ENCODE measurements at regions not wholly inside any gene's neighbourhood (a gene's known extent, or its start where the extent isn't known, plus 50 kb on each side); places are given as distances from the start of the nearest gene placed in this dataset.

DNA sequence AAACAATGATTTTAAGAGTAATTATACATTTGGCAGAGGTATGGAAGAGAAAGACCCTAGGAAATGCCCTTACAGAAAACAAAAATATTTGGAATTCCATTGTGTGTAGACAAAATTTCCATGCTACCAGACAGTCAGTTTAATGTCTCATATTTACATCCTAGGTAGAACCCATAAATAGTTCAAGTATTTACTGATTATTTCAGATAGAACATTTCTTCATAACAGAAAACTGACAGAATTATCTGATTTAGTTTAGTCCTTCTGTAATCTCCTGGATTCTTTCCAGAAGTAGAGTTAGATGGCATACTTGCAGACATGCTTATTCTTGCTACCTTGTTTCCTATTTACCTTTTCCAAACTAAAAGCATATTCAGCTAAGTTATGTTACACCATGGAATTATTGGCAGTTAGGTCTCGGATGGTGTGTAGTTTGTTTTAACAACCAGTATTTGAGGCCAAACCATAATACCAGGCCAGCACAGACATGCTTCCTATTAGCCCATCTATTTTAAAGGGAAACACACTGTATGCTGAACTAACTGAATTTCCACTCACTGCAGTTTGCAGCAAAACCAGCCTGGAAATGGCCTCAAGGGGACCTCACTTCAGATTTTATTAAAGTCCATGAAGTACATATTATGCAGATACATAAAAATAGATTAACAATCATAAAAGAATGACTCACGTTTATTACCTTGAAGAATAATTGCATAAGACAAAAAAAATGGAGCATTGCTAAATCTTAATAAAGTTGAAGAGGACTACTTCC lies 126.6 kb upstream of the LRIG3 start:
- TF ChIP-seq, protein P1, sequence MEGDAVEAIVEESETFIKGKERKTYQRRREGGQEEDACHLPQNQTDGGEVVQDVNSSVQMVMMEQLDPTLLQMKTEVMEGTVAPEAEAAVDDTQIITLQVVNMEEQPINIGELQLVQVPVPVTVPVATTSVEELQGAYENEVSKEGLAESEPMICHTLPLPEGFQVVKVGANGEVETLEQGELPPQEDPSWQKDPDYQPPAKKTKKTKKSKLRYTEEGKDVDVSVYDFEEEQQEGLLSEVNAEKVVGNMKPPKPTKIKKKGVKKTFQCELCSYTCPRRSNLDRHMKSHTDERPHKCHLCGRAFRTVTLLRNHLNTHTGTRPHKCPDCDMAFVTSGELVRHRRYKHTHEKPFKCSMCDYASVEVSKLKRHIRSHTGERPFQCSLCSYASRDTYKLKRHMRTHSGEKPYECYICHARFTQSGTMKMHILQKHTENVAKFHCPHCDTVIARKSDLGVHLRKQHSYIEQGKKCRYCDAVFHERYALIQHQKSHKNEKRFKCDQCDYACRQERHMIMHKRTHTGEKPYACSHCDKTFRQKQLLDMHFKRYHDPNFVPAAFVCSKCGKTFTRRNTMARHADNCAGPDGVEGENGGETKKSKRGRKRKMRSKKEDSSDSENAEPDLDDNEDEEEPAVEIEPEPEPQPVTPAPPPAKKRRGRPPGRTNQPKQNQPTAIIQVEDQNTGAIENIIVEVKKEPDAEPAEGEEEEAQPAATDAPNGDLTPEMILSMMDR (IDR thresholded peaks at IDR 0.05; ENCODE audit: low read length) = no peak
- TF ChIP-seq EZH2 (IDR thresholded peaks at IDR 0.05; ENCODE audit: borderline replicate concordance, low read length) = no peak
- H3K79me2 ChIP-seq (ENCODE audit: insufficient read depth, low read length) = no peaks in the 10 kb centered on the region
- no peaks in the 10 kb centered on the region for H3F3A ChIP-seq (ENCODE audit: insufficient read depth, low read length)
- no peak overlapping the region for H3K4me3 ChIP-seq (ENCODE audit: low read depth, low read length, poor library complexity, severe bottlenecking)
- no peak overlapping the region for H3K9ac ChIP-seq (ENCODE audit: low read length)
- no peaks in the 10 kb centered on the region for H3K9me3 ChIP-seq (ENCODE audit: low read length)
- H3K27ac ChIP-seq (ENCODE audit: low read depth, low read length, poor library complexity, severe bottlenecking) = no peak overlapping the region
- H4K20me1 ChIP-seq (ENCODE audit: insufficient read depth, low read length) = no peaks in the 10 kb centered on the region
- no peaks in the 10 kb centered on the region for H3K4me1 ChIP-seq (ENCODE audit: insufficient read depth, low read length, severe bottlenecking)
- no peak overlapping the region for H2AFZ ChIP-seq (ENCODE audit: low read length)
- H3K27me3 ChIP-seq (ENCODE audit: insufficient read depth, low read length) = no peaks in the 10 kb centered on the region
- H3K9me2 ChIP-seq (ENCODE audit: low read depth, low read length) = no peaks in the 10 kb centered on the region
- no peak overlapping the region for H3K4me2 ChIP-seq (ENCODE audit: low read length)
- no peaks in the 10 kb centered on the region for H3K36me3 ChIP-seq (ENCODE audit: insufficient read depth, low read length)

DNA sequence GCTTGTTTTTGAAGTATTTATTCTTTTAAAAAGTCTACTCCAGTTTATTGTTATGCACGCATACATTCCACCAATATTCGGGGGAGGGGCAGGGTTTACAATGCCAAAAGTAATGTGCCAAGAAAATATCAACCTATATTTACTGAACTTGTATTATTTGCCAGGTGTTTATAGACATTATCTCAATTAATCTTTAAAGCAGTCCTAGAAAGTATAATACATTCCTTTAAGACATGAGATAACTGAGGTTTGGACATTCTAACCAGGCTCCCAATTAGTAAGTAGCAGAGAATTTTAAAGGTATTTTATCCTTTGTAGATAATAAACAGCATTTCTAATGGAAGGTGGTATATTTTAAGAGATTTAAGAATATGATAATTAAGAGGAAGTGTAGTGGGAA lies 124.5 kb upstream of the LRIG3 start:
- no peak overlapping the region for H3K9ac ChIP-seq (ENCODE audit: low read length)
- no peaks in the 10 kb centered on the region for H3K4me1 ChIP-seq (ENCODE audit: insufficient read depth, low read length, severe bottlenecking)
- H3F3A ChIP-seq (ENCODE audit: insufficient read depth, low read length) = no peaks in the 10 kb centered on the region
- no peaks in the 10 kb centered on the region for H3K9me2 ChIP-seq (ENCODE audit: low read depth, low read length)
- H3K9me3 ChIP-seq (ENCODE audit: low read length) = no peaks in the 10 kb centered on the region
- H3K36me3 ChIP-seq (ENCODE audit: insufficient read depth, low read length) = no peaks in the 10 kb centered on the region
- no peak overlapping the region for H3K4me2 ChIP-seq (ENCODE audit: low read length)
- no peak overlapping the region for H3K4me3 ChIP-seq (ENCODE audit: low read depth, low read length, poor library complexity, severe bottlenecking)
- H4K20me1 ChIP-seq (ENCODE audit: insufficient read depth, low read length) = no peaks in the 10 kb centered on the region
- no peak overlapping the region for H2AFZ ChIP-seq (ENCODE audit: low read length)
- TF ChIP-seq, protein P1 (IDR thresholded peaks at IDR 0.05; ENCODE audit: low read length) = no peak
- no peak for TF ChIP-seq EZH2 (IDR thresholded peaks at IDR 0.05; ENCODE audit: borderline replicate concordance, low read length)
- no peaks in the 10 kb centered on the region for H3K27me3 ChIP-seq (ENCODE audit: insufficient read depth, low read length)
- H3K27ac ChIP-seq (ENCODE audit: low read depth, low read length, poor library complexity, severe bottlenecking) = no peak overlapping the region
- H3K79me2 ChIP-seq (ENCODE audit: insufficient read depth, low read length) = no peaks in the 10 kb centered on the region

DNA sequence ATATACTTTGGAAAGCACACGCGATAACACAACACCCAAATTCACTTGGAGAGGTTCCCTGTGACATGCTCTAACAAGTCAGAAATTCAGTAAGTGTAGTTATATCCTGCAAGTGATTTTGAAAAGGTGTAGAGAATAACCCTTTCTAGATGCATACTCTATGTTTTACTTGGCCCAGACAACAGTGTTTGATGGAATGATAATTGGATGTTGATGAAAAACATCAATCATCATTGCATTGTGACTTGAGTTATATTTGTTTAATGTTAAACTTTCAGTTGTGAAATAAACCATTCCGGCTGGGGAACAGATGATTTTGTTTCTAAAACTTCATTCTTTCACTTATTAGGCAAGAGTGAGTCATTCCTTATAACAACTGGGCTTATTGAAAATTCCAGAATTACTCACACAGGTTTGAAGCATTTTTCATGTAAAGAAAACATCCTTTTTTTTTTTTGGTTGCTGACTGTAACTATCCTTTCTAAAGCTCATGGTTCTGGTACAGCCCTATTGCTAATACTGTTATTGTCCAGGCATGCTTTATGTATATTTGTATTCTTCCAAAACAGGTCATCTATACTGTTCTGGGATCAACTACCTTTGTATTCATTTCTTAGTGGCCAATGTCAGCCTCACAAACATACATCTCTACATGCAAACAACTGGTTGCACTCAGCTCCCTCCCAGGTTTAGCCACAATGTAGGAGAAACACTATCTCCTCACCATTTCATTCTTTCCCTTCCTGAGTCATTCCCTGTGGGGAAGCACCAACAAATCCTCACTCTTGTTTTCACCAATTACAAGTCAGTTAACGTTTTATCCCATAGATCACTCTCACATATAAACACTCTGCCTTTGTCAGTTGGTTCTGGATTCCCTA lies 121.2 kb upstream of the LRIG3 start:
- no peaks in the 10 kb centered on the region for H3K36me3 ChIP-seq (ENCODE audit: insufficient read depth, low read length)
- H3K9me2 ChIP-seq (ENCODE audit: low read depth, low read length) = no peaks in the 10 kb centered on the region
- no peak for TF ChIP-seq EZH2 (IDR thresholded peaks at IDR 0.05; ENCODE audit: borderline replicate concordance, low read length)
- TF ChIP-seq, protein P1 (IDR thresholded peaks at IDR 0.05; ENCODE audit: low read length) = no peak
- H3K4me2 ChIP-seq (ENCODE audit: low read length) = no peak overlapping the region
- H3K27ac ChIP-seq (ENCODE audit: low read depth, low read length, poor library complexity, severe bottlenecking) = no peak overlapping the region
- no peaks in the 10 kb centered on the region for H3K27me3 ChIP-seq (ENCODE audit: insufficient read depth, low read length)
- no peak overlapping the region for H2AFZ ChIP-seq (ENCODE audit: low read length)
- no peaks in the 10 kb centered on the region for H3F3A ChIP-seq (ENCODE audit: insufficient read depth, low read length)
- H3K4me3 ChIP-seq (ENCODE audit: low read depth, low read length, poor library complexity, severe bottlenecking) = no peak overlapping the region
- H3K9ac ChIP-seq (ENCODE audit: low read length) = no peak overlapping the region
- H4K20me1 ChIP-seq (ENCODE audit: insufficient read depth, low read length) = no peaks in the 10 kb centered on the region
- no peaks in the 10 kb centered on the region for H3K79me2 ChIP-seq (ENCODE audit: insufficient read depth, low read length)
- no peaks in the 10 kb centered on the region for H3K9me3 ChIP-seq (ENCODE audit: low read length)
- no peaks in the 10 kb centered on the region for H3K4me1 ChIP-seq (ENCODE audit: insufficient read depth, low read length, severe bottlenecking)

Measured in OCI-LY1 (cell line).